Esophagus squamous epithelium (tissue), 5 donors: ENCODE measurements at regions not wholly inside any gene's neighbourhood (a gene's known extent, or its start where the extent isn't known, plus 50 kb on each side); places are given as distances from the start of the nearest gene placed in this dataset.
A peak's percentile ranks its signal among the peaks of the same experiment; 100 is the strongest.

ENCODE experiments used
- DNase-seq: peaks from one replicate; lab custom pipeline; 2025; lab: John Stamatoyannopoulos, UW
- H3K27ac ChIP-seq, 4 donors: fragments of 200-600 bp; sonication (generic); one replicate each; pipeline ENCODE4 v1.5.1; 2016 to 2019; ENCODE audit warnings: mild to moderate bottlenecking in 1 of 4
- H3K27me3 ChIP-seq, 4 donors: fragments of 200-600 bp; sonication (generic); 1 replicate in 3 of 4; 2 replicates in 1 of 4; pipeline versions ENCODE4 v1.5.1 to v1.6.0; 2017 to 2021; ENCODE audit warnings: antibody characterized with exemption in 1 of 4
- H3K36me3 ChIP-seq, 3 donors: fragments of 200-600 bp; sonication (generic); one replicate each; pipeline ENCODE4 v1.5.1; 2016 to 2019
- H3K4me1 ChIP-seq, 3 donors: fragments of 200-600 bp; sonication (generic); one replicate each; pipeline ENCODE4 v1.5.1; 2017 to 2019
- H3K4me3 ChIP-seq, 4 donors: fragments of 200-600 bp; sonication (generic); 1 replicate in 3 of 4; 2 replicates in 1 of 4; pipeline ENCODE4 v1.5.1; 2016 to 2019; ENCODE audit warnings: mild to moderate bottlenecking in 2 of 4, moderate library complexity in 1 of 4
- H3K9me3 ChIP-seq, 3 donors: fragments of 200-600 bp; sonication (generic); one replicate each; pipeline ENCODE4 v1.5.1; 2016 to 2019
- CTCF ChIP-seq, 6 experiments: fragments of 450-650 bp in 4 of 6; fragments of 200-600 bp in 2 of 6; sonication (generic) in 2 of 6; IDR thresholded peaks; one replicate each; pipeline ENCODE4 v1.5.1; 2016 to 2019; ENCODE audit warnings: antibody characterized with exemption in 6 of 6, mild to moderate bottlenecking in 4 of 6, moderate library complexity in 4 of 6
- POLR2A ChIP-seq, 4 donors: fragments of 450-650 bp; IDR thresholded peaks; one replicate each; pipeline ENCODE4 v1.6.1; 2017; ENCODE audit warnings: antibody characterized with exemption in 4 of 4, mild to moderate bottlenecking in 4 of 4, moderate library complexity in 3 of 4
- WGBS, 2 donors: methylation state at CpG; one replicate each; pipeline ENCODE4 v1.1.5; 2018; 5-methylcytosine and 5-hydroxymethylcytosine counted together
- intact Hi-C: fragments of 100-400 bp; cut with DNase I; formaldehyde crosslinking; loops from one replicate; pipeline ENCODE4 v1.15.0; 2022
- donor health status: DM: yes; HTN: yes; CAD: no.

DNA sequence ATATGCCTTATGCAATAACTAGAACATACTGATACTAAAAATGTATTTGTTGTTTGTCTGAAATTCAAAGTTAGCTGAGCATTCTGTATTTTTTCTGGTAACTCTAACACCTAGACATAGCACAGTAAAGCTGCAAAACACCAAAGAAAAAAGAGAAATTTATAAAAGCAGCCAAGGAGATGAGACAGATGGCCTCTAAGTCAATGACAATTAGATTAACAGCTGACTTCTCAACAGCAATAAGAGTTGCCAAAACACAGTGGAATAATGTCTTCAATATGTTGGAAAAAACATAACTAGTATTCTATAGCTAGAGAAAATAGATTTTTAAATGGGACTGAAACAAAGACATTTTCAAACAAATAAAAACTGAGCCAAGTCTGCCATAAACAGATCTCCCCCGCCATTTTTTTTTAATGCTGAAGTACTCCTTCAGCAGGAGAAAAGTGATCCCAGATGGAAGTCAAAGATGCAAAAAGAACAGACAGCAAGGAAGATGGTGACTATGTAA lies 81.3 kb downstream of the SYF2 start:
- no peak for DNase-seq
- Histone ChIP-seq H3K36me3 (no peaks in the 10 kb centered on the region), H3K4me3 (no peak overlapping the region), H3K4me1 (no peaks in the 10 kb centered on the region), H3K27ac (no peak overlapping the region), H3K27me3 (peaks cover 0 to 63% (median 0%) of the 10 kb centered on the region in 4 donors), H3K9me3 (no peaks in the 10 kb centered on the region)
- 70 to 100% methylated on average over 1 of the region's 1 CpG for WGBS, 2 donors
- intact Hi-C loops = no loop called here
- TF ChIP-seq POLR2A (IDR thresholded peaks at IDR 0.05) (no peak), CTCF (IDR thresholded peaks at IDR 0.05) (no peak)

- Histone ChIP-seq H3K27me3 (peaks cover 0 to 66% (median 0%) of the 10 kb centered on the region in 4 donors), H3K9me3 (no peaks in the 10 kb centered on the region), H3K4me3 (no peak overlapping the region), H3K27ac (no peak overlapping the region), H3K36me3 (no peaks in the 10 kb centered on the region), H3K4me1 (no peaks in the 10 kb centered on the region)
- intact Hi-C loops = no loop called here
- TF ChIP-seq POLR2A (IDR thresholded peaks at IDR 0.05) (no peak), CTCF (IDR thresholded peaks at IDR 0.05) (peak in 2 of 6 experiments; percentile 12 to 39)
- DNase-seq = no peak
- 47 to 56% methylated on average over 2 of the region's 2 CpGs for WGBS, 2 donors
These were observed 83.5 kb downstream of the SYF2 start for GRCh38 chr1:25148673-25149300.

DNA sequence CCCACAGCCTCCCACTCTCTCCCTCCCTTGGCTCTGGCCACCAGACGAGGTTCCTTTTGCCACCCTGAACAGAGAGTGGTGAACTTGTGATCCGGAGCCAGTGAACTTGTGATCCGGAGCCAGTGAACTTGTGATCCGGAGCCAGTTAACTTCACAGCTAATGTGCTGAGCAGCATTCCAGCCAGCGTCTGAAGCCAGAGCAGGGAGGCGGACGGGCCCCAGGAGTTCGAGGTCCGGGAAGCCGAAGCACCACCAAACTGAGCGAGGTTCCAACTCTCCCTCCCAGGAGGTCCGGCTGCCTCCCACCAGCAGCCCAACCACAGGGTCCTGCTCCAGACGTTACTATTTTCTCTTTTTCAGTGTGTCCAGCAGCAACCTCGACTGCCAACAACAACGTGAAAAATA lies 85.8 kb downstream of the SYF2 start:
- Histone ChIP-seq H3K4me3 (no peak overlapping the region), H3K27me3 (peaks cover 0 to 60% (median 0%) of the 10 kb centered on the region in 4 donors), H3K9me3 (no peaks in the 10 kb centered on the region), H3K27ac (no peak overlapping the region), H3K36me3 (no peaks in the 10 kb centered on the region), H3K4me1 (no peaks in the 10 kb centered on the region)
- intact Hi-C loops = no loop called here
- WGBS, 2 donors = 33 to 51% methylated on average over 4 to 14 of the region's 15 CpGs
- TF ChIP-seq POLR2A (IDR thresholded peaks at IDR 0.05) = no peak
- no peak for TF ChIP-seq CTCF (IDR thresholded peaks at IDR 0.05)
- no peak for DNase-seq

GRCh38 chr1:25145775-25146393 lies 86.4 kb downstream of the SYF2 start:
- 49 to 57% methylated on average over 14 to 17 of the region's 17 CpGs for WGBS, 2 donors
- Histone ChIP-seq H3K27me3 (peaks cover 0 to 58% (median 0%) of the 10 kb centered on the region in 4 donors), H3K36me3 (no peaks in the 10 kb centered on the region), H3K4me3 (no peak overlapping the region), H3K9me3 (no peaks in the 10 kb centered on the region), H3K4me1 (no peaks in the 10 kb centered on the region), H3K27ac (no peak overlapping the region)
- intact Hi-C loops = no loop called here
- no peak for TF ChIP-seq CTCF (IDR thresholded peaks at IDR 0.05)
- no peak for TF ChIP-seq POLR2A (IDR thresholded peaks at IDR 0.05)
- DNase-seq = no peak

GRCh38 chr1:25140073-25140797 lies 92.1 kb downstream of the SYF2 start:
- whole genome bisulfite sequencing, 2 donors = 44 to 55% methylated on average over 10 to 12 of the region's 15 CpGs
- intact Hi-C loops = no loop called here
- no peaks in the 10 kb centered on the region for H3K9me3 ChIP-seq
- no peak overlapping the region for H3K4me3 ChIP-seq
- no peak overlapping the region for H3K27ac ChIP-seq
- no peak for TF ChIP-seq POLR2A (IDR thresholded peaks at IDR 0.05)
- no peak for TF ChIP-seq CTCF (IDR thresholded peaks at IDR 0.05)
- no peaks in the 10 kb centered on the region for H3K36me3 ChIP-seq
- peaks cover 0 to 66% (median 0%) of the 10 kb centered on the region in 4 donors for H3K27me3 ChIP-seq
- DNase-seq = no peak
- H3K4me1 ChIP-seq = no peaks in the 10 kb centered on the region
